Dedifferentiated amniotic fluid mesenchymal stem cell (primary cell): ENCODE measurements at regions not wholly inside any gene's neighbourhood (a gene's known extent, or its start where the extent isn't known, plus 50 kb on each side); places are given as distances from the start of the nearest gene placed in this dataset.
"Not testable (repeated sequence)": the region's sequence is repeated elsewhere in the genome, so short reads cannot be mapped to it uniquely, and the experiment has no call there.

Source experiments
- DNase-seq: peaks from one replicate; pipeline ENCODE4 v3.0.0-alpha.2; 2016; ENCODE audit errors: extremely low spot score

- no peak for DNase-seq
Observed at GRCh38 chr5:128796506-128796905, 168.8 kb upstream of the SLC27A6 start.

- no peak for DNase-seq
Observed at GRCh38 chr5:128798871-128799270, 166.4 kb upstream of the SLC27A6 start.

- no peak for DNase-seq
Observed at GRCh38 chr5:128799945-128800344, 165.3 kb upstream of the SLC27A6 start.

GRCh38 chr5:128800377-128800776, 164.9 kb upstream of the SLC27A6 start:
- no peak for DNase-seq

DNA sequence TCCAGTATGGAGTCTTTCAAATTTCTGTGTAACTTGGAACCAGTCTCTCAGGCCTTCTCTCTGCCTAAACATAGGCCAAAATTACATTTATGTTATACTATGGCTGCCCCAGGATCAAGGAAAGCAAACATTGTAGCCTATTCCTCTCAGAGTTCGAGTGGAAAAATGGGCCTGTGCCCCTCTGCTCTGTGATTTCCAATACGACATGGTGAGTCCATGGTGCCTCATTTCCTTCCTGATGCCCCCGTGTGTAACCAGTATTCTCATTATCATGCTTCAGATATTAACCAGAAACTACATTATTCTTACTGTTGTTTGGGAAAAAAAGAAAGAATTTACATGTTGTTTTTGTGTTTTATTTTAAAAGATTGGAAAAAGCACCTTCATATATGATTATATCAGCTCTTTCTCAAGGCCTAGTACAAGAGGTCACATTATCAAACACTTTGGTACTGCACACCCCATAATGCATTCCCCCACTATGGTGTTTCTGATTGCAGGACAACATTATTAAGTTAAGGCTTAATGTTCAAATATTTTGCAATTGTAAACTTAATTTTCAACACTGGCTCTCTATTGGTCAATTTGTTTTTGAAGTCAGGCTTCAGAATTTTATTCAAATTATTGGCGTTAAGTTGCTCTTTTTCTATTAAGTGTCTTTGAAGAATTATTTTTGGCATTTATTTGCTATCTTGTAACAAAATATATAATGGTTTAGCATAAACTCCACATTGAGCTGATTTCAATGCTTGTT, 151.8 kb upstream of the SLC27A6 start:
- no peak for DNase-seq

GRCh38 chr5:128815201-128815600, 150.1 kb upstream of the SLC27A6 start:
- DNase-seq: no peak

DNA sequence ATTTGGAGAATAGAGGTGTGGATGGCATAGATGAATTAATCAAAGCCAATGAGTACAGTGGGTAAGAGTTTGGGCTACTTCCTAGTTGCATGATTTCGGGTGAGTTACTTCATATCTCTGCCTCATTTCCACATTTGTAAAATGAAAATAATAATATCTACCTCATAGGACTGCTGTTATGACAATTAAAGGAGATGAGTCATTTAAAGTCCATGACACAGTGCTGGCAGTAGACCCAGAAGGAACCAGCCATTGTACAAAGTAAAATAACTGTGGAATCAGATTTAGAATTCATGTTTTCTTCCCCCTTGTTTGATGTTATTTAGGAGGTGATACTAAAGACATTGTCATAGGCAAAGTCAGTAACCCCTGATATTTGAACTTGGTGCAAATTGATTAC, 139.5 kb upstream of the SLC27A6 start:
- peak; percentile 67 for DNase-seq

DNA sequence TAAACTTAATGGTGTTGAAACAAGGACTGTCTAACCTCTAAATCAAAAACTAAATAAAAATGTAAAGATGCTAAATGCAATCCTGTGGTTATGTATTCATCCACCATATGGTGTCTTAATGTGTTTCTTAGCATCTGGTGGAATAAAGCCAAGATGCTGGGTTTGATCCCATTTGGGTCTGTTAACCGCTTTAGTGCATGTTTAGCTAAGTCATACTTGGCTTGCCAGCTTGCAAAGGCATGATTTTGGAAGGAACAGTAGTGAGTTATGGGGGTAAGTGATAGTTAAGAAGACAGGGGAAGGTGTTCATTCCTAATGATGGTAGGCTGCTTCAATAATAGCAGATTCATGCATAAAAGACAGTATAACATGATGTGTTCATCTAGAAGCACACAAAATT, 139.0 kb upstream of the SLC27A6 start:
- no peak for DNase-seq

- DNase-seq: no peak
Observed at GRCh38 chr5:128836571-128836970, 128.7 kb upstream of the SLC27A6 start.

GRCh38 chr5:128838623-128839022, 126.7 kb upstream of the SLC27A6 start:
- no peak for DNase-seq

DNA sequence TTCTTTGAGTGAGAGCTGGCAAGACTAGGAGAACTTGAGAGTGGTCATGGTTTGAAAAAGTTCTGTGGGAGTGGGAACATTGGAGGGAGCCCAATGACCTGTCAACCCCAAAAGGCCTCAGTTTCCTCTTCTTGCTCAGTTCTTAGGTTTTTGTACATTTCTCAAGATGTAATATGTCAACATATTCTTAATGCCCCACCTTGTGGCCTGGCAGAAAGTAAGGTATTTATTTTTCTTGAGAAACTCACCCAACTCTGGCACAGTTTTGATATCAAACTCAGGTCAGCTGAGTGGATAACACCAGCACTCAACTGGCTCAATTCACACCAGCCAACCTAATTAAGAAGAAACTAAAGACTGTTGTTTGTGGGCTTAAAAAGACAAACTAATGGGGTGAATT, 123.0 kb upstream of the SLC27A6 start:
- DNase-seq: peak; percentile 20

- peak; percentile 69 for DNase-seq
Observed at GRCh38 chr5:128844354-128844923, 120.8 kb upstream of the SLC27A6 start.

DNA sequence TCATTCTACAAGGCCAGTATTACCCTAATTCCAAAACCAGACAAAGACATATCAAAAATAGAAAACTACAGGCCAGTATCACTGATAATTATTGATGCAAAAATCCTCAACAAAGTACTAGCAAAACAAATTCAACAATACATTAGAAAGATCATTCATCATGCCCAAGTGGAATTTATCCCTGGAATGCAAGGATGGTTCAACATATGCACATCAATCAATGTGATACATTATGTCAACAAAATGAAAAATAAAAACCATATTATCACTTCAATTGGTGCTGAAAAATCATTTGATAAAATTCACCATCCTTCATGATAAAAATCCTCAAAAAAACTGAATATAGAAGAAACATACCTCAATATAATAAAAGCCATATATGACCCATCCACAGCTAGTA, 115.2 kb upstream of the SLC27A6 start:
- DNase-seq: no peak

DNA sequence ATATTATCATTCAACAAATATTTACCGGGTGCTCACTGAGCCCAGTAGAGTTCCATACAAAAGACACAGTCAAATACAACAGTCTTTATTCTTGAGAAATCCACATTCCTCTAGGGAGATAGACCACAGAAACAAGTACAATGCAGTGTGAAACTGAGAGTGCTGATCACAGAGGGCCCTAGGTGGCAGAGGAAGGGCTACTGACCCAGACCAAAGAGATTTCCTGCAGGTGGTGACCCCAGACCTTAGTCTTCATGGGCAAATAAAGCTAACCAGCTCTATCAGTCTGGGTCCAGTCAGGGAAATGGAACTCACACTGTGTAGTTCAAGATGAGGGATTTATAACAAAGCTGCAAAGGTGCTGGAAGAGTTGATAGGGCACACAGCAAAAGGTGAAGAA, 110.4 kb upstream of the SLC27A6 start:
- no peak for DNase-seq

- DNase-seq: peak; percentile 25
Observed at GRCh38 chr5:128857076-128857677, 108.1 kb upstream of the SLC27A6 start.

- DNase-seq: no peak
Observed at GRCh38 chr5:128858995-128859394, 106.3 kb upstream of the SLC27A6 start.

- DNase-seq: not testable (repeated sequence)
Observed at GRCh38 chr5:128861155-128861554, 104.1 kb upstream of the SLC27A6 start.

- DNase-seq: no peak
Observed at GRCh38 chr5:128869970-128870369, 95.3 kb upstream of the SLC27A6 start.

GRCh38 chr5:128870373-128870772, 94.9 kb upstream of the SLC27A6 start:
- no peak for DNase-seq

- DNase-seq: no peak
Observed at GRCh38 chr5:128870923-128871322, 94.4 kb upstream of the SLC27A6 start.

- DNase-seq: no peak
Observed at GRCh38 chr5:128876569-128877382, 88.5 kb upstream of the SLC27A6 start.

- DNase-seq: no peak
Observed at GRCh38 chr5:128877476-128877875, 87.8 kb upstream of the SLC27A6 start.
